ENCODE measurements at regions not wholly inside any gene's neighbourhood (a gene's known extent, or its start where the extent isn't known, plus 50 kb on each side); places are given as distances from the start of the nearest gene placed in this dataset.

DNA sequence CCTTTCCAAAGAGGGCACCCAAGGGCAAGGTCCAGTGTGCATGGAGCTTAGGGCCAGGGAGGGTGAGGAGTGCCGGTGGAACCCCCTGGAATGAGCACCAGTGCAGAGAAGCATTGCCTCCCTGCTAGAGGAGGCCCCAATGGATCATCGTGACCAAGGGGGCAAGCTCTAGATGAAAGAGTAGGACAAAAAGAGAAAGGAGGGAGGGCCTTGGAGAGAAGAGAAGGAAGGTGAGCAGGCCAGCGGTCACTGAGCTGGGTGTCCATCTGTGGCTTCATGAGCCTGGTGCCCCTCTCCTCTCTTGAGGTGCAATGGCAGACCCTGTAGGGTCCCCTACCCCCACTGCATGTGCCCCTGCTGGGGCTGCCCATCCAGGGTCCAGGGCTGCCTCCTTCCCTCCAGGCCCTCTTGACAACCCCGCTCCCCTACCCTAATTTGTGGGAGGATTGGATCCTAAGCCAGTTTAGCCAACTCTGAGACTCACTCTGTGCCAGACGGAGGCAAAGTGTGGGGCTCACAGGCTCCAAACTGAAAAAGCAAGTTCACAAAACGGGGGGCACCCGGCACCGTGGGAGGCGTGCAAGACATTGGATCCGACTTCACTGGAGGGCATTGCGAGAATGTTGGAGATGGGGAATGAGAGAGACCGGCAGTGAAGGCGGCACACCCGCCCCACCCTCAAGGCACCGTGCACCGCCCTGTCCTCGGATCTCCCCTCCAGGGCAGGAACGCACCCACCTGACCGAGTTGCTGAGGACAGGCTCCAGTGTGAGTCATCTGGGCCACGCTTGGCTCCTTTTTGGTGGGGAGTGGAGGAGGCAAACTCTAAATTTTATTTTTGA lies 207.5 kb downstream of the KIF26A start:
- no peak for DNase-seq

DNA sequence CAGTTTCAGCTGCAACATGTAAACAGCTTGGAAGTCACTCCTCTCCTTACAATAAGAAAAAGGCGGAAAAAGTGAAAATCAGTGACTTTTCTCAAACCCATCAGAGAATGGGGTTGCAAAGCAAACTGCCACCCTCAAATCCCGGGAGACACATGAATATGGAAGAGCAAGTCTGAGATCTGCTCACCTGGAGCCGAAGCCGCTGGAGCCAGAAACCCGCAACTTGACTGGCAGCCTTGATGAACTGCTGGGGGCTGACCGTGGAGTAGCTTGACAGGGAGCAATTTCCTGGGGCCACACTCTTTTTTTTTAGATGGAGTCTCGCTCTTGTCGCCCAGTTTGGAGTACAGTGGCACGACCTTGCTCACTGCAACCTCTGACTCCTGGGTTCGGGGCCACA lies 208.2 kb downstream of the KIF26A start:
- no peak for DNase-seq

DNA sequence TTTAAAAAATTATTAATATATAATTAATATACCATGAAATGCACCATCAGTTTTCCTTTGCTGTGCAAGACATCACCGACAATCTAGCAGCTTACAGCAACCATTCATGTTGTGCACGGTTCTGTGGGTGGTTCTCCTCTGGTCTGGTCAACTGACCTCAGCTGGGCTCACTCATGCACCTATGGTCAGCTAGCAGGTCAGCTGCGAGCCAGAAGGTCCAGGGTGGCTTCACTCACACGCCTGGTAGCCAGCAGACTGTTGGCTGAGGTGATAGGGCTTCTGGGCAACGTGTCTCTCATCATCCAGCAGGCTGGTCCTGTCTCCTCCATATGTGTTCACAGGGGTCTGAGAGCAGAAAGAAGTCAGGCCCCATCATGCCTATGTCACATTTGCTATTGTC lies 210.4 kb downstream of the KIF26A start:
- no peak for DNase-seq

DNA sequence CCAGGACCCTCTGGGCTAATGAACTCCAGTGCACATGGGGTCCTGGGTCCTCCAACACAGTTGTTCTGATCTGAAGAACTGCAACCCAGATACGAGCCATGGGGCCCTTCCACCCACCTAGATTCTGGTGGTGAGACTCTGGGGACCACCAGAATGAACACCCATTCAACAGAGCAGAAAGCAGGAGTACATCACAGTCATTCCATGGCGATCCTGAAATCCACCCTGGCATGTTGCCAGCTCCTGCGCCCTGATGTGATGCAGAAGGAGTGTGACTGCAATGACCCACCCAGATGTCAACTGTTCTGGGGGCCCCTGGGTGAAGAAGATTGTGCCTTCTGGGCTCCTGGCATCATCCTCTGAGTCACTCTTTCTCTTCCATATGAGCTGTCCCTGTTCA lies 211.6 kb downstream of the KIF26A start:
- DNase-seq = no peak

DNA sequence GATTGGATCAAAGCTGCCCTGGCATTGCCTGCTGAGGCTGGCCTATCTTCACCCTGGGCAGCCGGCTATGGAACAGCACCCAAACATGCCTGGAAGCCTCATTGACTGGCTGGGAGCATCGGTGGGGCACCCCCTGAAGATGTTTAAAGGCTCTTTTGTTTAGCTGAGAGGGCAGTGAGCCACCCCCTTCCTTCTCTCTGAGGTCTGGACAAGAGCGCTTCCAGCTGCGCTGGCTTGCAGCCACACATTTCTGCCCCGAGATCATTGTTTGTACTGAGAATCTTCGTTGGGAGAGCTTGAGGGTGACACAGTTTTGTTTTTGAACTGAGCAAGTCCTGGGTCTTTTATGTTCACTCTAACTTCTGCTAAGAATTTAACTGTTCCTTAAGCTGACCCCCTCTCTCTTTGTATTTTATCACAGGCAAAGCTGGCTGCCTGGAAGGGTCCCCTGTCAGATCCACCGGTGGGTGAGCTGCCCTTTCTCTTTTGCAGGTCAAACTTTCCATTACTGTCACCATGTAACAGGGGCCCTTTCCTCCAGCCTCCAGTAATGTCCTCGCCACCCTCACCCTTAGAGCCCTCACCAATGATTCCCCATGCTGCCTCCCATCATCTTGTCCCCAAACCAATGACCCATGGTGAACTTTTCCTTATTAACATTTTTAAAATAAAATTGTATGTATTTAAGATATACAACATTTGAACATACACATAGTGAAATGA lies 212.2 kb downstream of the KIF26A start:
- DNase-seq = no peak

DNA sequence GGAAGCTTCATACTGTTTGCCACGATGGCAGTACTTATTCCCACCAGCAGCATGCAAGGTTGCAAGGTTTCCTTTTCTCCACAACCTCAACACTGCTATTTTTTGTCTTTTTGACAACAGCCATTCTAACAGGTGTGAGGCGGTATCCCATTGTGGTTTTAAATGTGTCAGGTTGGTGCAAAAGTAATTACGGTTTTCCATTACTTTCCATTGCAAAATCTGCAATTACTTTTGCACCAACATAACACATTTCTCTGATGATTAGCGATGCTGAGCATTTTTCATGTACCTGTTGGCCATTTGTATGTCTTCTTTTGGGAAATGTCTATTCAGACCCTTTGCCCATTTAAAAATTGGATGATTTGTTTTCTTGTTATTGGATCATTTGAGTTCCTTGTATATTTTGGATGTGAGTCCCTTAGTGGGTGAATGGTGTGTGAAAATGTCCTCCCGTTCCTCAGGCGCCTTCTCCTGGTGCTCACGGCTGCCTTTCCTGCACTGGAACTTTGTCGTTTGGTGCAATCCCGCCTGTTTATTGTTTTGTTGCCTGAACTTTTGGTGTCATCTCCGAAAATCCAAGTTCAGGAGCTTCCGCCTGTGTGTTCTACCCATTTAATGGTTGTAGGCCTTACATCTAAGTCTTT lies 213.6 kb downstream of the KIF26A start:
- DNase-seq = no peak

DNA sequence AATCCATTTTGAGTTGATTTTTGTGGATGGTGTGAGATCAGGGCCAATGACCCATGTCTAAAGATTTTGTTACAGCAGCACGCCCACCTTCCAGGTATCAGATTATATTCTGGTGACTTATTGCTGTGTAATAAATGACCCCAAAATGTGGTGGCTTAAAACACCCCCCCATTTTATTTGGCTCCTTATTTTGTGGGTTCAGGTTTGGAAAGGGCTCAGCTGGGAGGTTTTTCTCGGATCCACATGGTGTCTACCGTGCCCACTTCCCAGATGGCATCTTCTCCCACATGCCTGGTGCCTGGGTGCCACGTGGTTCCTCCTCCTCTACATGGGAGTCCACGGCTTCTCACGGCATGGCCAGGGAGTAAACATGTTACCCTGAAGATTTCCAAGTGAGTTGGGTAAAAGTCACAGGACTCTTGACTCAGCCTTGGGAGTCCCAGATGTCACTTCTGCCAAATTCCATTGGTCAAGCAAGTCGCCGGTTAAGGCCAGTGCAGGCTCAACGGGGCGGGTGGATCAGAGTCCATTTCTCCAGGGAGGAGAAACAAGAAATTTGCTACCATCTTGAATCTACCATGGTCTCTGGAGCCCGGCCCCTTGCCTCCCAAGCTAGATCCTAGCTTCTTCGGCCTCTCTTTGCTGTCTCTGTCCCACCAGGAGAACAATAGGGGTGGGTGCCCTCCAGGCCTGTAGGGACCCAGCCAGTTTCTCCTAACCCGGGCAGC lies 214.3 kb downstream of the KIF26A start:
- DNase-seq = no peak

DNA sequence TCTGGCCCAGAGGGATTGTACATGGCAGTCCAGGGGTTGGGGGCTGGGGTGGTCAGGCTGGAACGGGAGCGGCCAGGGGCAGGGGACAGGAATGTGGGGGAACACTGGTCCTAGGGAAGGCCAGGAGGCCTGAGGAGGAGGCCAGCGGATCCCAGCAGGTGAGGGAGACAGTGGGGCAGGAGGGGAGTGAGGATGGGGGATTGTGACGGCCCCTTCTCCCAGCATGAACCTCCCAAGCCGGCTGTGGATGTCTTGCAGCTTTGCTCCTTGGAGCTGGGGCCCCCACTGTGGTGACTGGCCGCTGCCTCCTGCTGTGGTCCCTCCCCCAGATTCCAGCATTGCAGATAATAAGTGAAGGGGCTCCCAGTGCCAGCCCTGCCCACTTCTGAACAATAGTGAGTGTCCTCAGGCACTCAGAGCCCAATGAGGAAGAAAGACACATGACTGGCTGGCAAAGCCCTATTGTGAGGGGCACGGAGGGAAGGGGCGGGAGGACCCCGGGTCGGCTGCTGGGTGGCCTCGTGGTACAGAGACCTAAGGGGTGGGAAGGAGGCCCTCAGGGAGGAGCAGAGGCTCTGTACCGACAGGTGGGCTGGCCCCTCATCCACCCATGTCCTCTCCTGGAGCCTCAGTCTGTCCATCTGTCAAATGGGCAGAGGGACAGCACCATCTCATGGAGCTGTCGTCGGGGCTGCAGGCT lies 215.0 kb downstream of the KIF26A start:
- DNase-seq = no peak

DNA sequence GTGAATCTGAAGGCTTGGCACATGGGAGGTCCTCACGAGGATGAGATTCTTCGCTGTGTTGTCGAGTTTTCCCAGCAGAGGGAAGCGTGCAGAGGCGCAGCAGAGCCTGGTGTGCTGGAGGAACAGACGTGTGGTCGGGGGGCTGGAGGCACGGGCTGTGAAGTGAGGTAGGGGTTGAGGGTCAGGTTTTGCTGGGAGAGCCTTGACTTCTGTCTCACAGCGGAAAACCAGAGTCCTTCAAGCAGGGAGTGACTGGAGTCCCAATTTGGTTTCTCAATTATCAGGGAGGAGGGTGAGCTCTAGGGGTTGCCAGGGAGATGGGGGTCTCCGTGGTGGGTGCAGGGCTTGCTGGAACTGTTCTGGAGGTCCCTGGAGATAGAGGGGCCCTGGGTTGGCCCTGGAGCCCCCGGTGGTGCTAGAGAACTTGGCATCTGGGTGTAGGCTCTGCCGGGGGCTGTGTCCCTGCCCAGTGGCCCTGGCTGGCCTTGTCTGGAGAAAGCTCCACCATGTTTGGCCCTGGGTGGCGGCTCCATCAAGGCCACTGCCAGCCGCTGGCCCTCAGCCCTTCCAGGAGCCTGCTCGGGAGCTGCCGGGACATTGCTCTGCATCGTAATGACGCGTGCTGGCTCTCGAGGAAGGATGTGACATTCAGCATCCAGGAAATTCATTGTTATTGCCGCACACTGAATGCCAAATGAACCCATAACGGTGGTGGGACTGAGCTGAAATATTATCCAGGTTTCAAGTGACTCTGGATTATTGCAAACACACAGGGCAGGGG lies 215.7 kb downstream of the KIF26A start:
- DNase-seq = no peak

DNA sequence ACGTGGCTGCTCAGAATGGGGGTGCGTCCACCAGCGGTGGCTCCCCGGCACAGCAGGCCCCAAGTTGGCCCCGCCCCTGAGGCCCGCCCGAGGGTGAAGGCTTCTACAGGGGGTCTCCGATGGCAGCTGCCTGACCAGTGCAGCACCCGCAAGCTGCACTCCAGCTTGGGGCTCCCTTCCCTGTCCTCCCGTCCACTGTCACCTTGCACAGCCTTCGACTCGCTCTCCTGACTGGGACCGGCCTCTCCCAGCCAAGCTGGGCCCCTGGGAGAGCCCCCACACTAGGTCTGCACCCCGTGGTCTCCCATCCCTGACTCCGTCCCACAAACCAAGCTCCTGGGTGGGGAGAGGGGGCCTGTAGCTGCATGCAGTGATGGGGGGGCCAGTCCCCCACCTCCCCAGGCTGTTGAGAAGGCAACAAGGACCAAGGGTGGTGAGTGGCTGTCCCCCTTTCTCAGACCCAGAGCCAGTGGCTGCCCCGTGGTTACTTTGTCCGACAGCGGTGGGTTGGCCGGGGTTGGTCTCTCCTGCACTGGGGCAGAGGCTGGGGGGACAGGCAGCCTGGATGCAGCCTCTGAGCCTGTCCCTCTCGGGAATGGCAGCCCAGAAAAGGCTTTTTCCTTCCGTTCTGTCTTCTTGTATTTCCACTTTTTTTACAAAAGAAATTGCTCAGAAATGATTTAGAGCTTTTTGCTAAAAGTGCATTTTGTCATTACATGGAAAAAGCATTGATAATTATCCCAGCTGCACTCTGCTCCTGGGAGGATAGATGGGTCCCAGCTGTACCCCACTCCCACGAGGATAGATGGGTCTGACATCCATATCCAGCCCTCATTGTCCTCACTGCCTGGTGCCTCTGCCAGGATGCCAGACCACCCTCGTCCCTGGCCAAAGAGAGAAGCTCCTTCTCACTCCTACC lies 217.0 kb downstream of the KIF26A start:
- DNase-seq = no peak

DNA sequence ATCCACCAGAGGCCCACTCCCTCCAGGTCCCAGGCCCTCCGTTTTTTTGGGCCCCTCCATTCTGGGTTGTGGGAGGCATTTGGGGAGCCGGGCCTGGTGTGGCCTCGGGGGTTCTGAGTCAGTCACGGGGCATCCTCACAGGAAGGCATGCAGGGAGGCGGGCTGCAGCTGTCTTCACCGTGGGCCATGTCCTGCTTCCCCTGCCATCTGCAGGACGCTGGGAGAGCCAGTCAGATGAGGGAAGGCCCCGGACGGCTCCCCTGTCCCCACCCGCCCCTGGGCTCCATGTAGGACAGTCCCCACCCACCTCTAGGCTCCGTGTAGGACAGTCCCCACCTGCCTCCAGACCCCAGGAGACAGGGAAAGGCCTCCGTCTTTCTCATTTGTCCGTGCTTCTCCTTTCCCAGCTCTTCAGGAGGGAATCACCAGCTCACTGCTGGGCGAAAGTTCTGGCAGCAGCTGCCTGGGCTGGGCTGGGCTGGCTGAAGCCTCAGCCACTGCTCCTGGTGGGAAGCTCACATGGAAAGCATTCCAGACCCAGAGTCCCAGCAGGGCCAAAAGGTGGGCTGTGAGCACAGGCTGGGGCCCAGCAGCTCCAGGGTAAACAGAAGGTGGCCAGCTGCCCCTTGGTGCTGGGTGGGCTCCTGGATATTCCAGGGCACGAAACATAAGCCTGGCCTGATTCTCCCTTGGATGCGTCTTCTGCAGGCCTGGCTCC lies 217.8 kb downstream of the KIF26A start:
- no peak for DNase-seq

DNA sequence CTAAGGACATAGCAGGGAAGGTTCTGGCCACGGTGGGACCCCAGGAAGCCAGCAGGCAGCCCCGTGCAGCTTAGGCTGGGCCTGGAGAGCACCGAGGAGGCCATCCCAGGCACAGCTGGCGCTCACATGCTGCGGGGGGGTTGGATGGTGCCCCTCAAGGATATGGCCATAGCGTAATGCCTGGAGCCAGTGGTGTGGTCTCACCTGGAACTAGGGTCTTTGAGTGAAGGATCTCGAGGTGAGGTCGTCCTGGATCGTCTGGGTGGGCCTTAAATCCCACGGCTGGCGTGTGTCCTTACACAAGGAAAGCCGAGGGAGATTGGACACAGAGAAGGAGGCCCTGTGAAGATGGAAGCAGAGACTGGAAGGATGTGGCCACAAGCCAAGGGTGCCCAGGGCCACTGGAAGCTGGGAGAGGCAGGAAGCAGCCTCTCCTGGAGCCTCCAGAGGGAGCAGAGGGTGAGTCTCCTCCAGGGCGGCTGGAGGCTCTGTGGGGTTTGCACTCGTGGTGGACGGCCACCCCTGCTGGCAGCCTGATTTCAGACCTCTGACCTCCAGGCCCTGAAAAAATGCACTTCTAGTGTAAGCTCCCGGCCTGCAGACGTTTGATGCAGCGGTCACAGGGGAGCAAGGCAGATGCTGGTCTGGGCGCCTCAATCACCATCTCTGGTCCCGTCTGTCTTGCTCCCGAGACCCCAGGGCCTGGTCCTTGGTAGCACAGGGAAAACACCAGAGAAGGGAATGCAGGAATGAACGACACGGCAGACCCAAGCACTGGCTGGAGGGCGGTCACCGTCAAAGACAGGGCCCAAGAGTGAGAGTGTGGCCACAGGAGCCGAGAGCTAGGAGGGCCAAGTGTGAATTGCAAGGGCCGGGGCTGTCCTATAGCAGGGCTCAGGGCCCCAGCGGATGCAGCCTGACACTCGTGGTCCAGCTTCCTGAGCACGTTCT lies 218.6 kb downstream of the KIF26A start:
- DNase-seq = no peak

DNA sequence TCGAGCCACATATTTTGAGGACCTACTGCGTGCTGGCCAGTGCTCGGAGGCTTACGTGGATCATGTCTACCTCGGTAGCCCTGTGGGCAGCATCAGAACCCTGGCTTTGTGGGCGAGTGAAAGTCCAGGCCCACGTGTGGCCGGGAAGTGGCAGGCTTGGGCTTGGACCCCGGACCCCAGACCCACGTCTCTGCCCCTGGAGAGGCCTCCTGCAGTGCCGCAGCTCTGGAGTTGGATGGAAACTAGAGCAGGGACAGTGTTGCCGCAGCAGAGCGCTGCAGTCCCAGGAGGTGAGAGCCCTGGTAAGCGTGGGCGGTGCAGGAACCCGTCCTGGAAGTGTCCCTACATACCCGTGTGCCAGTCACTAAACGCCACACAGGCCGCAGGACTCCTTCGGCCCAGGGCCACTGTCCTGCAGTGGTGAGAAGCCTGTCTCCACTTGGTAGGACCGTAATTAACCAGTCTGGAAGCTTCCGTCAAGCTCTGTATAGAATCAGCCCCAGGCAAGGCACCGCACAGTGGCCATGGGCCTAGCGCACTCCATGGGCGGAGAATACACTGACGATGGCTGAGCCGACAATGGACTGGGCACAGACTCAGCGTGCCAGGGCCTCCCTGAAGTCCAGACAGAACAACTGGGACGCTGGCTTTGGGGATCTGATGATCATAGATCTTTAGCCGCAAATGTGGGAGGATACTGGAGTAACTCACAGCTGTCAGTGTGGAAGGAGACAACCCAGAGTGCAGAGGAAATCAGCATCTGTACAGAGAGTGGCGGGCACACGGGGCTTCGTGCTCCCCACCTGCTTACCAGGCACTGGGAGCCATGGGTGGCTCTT lies 219.5 kb downstream of the KIF26A start:
- DNase-seq = no peak

DNA sequence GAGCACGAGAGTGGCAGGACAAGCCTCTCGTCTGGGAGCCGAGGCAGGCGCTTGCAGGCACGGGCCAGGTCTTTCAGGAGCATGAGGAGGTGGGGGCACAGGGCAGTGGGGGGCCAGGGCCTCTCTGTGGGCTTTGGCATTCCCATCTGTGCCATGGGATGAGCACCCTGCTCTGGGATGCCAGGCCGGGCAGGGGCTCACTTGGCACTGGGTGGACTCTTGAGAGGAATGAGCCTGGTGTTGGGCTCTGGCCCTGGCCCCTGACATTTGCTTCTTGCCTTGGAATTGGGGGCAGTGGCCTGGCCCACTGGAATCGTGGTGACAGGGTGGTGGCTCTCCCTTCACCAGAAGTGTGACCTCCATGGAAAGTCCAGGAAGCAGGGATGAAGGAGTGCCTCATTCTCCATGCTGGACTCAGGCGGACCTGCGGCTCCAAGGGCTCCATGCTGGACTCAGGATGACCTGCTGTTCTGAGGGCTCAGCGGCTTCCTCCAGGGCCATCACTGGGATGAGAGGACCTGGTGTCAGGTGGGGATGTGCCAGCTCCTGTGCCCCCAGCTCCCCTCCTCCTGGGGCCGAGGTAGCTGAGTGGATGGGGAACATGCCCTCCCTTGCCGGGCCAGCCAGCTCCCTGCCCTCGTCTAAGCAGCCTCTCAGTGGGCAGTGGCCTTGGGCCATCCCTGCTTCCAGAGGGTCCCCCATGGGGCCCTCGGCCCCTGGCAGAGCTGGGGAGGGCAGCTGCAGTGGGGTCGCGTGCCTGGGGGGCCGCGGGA lies 220.3 kb downstream of the KIF26A start:
- DNase-seq = no peak

DNA sequence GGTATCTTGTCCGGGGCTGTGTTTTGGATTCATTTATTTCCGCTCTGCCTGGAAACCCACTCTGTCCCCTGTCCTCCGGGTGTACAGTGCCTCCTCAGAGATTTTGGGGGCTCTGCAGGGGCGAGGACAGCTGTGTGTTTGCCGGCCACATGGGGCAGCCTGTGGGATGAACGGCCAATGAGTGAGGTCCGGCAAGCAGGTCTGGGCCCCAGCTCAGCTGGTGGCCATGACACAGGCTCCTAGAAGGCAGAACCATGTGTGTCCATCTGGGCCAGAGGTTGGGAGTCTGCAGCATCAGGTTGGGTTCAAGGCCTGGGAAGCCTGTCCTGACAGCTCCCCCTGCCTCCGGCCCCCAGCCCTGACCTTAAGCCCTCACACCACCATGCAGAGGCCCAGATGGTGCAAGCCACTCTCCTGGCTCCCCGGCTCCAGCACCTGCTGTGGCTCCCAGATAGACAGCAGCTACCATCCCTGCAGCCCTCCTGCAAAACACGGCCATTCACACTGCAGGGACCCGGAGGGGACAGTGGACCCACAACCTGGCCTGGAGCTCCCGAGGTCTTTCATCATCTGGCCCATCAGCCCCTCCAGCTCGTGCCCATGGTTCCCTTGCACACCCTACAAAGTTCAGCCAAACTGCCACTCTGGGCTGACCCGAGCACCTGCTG lies 220.1 kb upstream of the C14orf180 start:
- no peak for DNase-seq

DNA sequence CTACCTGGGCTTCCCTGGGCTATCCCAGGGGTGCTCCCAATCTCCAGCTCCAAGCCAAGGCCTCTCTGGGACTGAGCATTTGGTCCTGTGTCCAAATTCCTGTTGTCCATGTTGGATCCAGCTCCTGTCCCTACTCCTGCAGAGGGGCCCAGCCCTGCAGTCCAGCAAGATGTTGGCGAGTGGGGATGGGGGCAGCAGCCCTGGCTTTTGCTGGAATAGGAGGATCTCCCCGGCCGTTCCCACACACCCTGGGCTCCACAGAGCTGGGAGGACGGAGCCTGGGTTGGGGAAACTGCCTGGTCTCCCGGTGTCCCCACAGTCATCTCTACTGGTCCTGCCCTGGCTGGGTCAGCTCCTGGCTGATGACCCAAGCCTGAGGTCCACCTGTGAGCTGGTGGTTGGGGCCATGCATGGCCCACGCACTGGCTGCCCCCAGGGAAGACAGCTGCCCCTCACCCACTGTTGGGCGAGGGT lies 219.6 kb upstream of the C14orf180 start:
- DNase-seq = no peak
